ENCODE measurements at regions not wholly inside any gene's neighbourhood (a gene's known extent, or its start where the extent isn't known, plus 50 kb on each side); places are given as distances from the start of the nearest gene placed in this dataset.

DNA sequence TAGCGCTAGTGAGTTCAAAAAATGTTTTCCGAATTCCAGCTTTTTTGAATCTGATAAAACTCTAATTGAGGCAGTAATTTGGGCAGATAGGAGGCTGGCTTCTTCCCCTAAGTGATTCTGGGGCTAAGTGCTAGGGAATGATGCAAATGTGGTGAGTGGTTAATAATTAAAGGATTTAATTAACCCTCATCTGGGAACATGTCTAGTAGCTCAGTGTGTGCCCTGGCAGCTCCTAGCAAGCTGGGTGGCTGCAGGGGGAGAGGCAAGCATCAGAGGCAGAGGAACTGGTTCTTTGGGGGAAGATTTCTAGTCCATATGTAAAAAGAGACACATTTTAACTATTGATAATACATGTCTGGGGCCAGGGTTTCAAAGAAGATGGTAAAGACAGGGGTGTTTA lies 354.5 kb downstream of the WDR11 start:
- FAIRE-seq, result no peak
- no peak for TF ChIP-seq EZH2 (IDR thresholded peaks at IDR 0.05; ENCODE audit: low read length)
- TF ChIP-seq, protein P1, sequence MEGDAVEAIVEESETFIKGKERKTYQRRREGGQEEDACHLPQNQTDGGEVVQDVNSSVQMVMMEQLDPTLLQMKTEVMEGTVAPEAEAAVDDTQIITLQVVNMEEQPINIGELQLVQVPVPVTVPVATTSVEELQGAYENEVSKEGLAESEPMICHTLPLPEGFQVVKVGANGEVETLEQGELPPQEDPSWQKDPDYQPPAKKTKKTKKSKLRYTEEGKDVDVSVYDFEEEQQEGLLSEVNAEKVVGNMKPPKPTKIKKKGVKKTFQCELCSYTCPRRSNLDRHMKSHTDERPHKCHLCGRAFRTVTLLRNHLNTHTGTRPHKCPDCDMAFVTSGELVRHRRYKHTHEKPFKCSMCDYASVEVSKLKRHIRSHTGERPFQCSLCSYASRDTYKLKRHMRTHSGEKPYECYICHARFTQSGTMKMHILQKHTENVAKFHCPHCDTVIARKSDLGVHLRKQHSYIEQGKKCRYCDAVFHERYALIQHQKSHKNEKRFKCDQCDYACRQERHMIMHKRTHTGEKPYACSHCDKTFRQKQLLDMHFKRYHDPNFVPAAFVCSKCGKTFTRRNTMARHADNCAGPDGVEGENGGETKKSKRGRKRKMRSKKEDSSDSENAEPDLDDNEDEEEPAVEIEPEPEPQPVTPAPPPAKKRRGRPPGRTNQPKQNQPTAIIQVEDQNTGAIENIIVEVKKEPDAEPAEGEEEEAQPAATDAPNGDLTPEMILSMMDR (optimal IDR thresholded peaks at IDR 0.05 in 1 of 3, IDR thresholded peaks at IDR 0.05 in 1 of 3, conservative IDR thresholded peaks at IDR 0.05 in 1 of 3; ENCODE audit: extremely low read depth in 1 of 3, insufficient read depth in 2 of 3, low read length in 3 of 3), result no peak
- no peak overlapping the region for H2AFZ ChIP-seq (ENCODE audit: control insufficient read depth, low read length)
- H3K9ac ChIP-seq (ENCODE audit: control insufficient read depth, extremely low read depth, insufficient read depth, low read length), result no peak overlapping the region
- no peak overlapping the region for H3K4me2 ChIP-seq (ENCODE audit: control insufficient read depth, extremely low read depth, insufficient read depth, low read depth, low read length)
- H3K79me2 ChIP-seq (ENCODE audit: control insufficient read depth, insufficient read depth, low read length), result no peaks in the 10 kb centered on the region
- no peaks in the 10 kb centered on the region for H3K9me3 ChIP-seq (ENCODE audit: control insufficient read depth, low read depth, low read length)
- H4K20me1 ChIP-seq (ENCODE audit: control insufficient read depth, extremely low read depth, insufficient read depth, low read length), result no peaks in the 10 kb centered on the region
- no peaks in the 10 kb centered on the region for H3K36me3 ChIP-seq (ENCODE audit: control insufficient read depth in 2 of 2, extremely low read depth in 1 of 2, insufficient read depth in 2 of 2, low read length in 2 of 2)
- no peak overlapping the region for H3K4me3 ChIP-seq (ENCODE audit: control insufficient read depth in 2 of 3, extremely low read depth in 1 of 3, insufficient read depth in 2 of 3, low read depth in 1 of 3, low read length in 3 of 3)
- dilution Hi-C loops (cut with MboI; ENCODE audit: extremely low pct_ligation_motif_present, low sequenced_read_pairs), result no loop called here
- no peaks in the 10 kb centered on the region for H3K9me1 ChIP-seq (ENCODE audit: control insufficient read depth, extremely low read depth, insufficient read depth, low read length)
- DNase-seq (ENCODE audit: low read depth, low spot score), result no peak
- no peaks in the 10 kb centered on the region for H3K27me3 ChIP-seq (ENCODE audit: control insufficient read depth, extremely low read depth, insufficient read depth, low read length)
- H3K4me1 ChIP-seq (ENCODE audit: control insufficient read depth, extremely low read depth, insufficient read depth, low read length), result no peaks in the 10 kb centered on the region
- no peak overlapping the region for H3K27ac ChIP-seq (ENCODE audit: control insufficient read depth, insufficient read depth, low read length)

DNA sequence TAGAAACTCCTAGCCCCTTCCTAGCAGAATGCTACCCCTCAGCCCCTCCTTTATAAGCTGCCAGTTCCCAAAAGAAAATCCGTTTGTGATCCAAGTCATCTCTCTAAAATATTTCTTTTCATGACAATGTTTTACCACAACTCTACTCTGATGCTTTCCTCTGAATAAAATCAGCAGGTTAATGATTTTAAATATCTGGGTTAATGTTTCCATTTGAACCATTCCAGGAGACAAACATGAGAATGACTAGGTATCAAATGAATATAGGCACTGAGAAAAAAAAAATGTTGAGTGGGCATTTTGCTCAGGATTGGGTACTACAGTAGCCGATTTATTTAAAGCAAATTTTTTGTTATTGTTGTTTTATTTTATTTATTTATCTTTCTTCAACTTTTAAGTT lies 360.3 kb downstream of the WDR11 start:
- FAIRE-seq, result no peak
- DNase-seq (ENCODE audit: low read depth, low spot score), result no peak
- H3K9me3 ChIP-seq (ENCODE audit: control insufficient read depth, low read depth, low read length), result no peaks in the 10 kb centered on the region
- dilution Hi-C loops (cut with MboI; ENCODE audit: extremely low pct_ligation_motif_present, low sequenced_read_pairs), result no loop called here
- H3K9me1 ChIP-seq (ENCODE audit: control insufficient read depth, extremely low read depth, insufficient read depth, low read length), result no peaks in the 10 kb centered on the region
- no peaks in the 10 kb centered on the region for H3K36me3 ChIP-seq (ENCODE audit: control insufficient read depth in 2 of 2, extremely low read depth in 1 of 2, insufficient read depth in 2 of 2, low read length in 2 of 2)
- H3K27me3 ChIP-seq (ENCODE audit: control insufficient read depth, extremely low read depth, insufficient read depth, low read length), result no peaks in the 10 kb centered on the region
- no peak overlapping the region for H3K4me2 ChIP-seq (ENCODE audit: control insufficient read depth, extremely low read depth, insufficient read depth, low read depth, low read length)
- no peak overlapping the region for H3K4me3 ChIP-seq (ENCODE audit: control insufficient read depth in 2 of 3, extremely low read depth in 1 of 3, insufficient read depth in 2 of 3, low read depth in 1 of 3, low read length in 3 of 3)
- no peaks in the 10 kb centered on the region for H3K79me2 ChIP-seq (ENCODE audit: control insufficient read depth, insufficient read depth, low read length)
- TF ChIP-seq, protein P1 (optimal IDR thresholded peaks at IDR 0.05 in 1 of 3, IDR thresholded peaks at IDR 0.05 in 1 of 3, conservative IDR thresholded peaks at IDR 0.05 in 1 of 3; ENCODE audit: extremely low read depth in 1 of 3, insufficient read depth in 2 of 3, low read length in 3 of 3), result no peak
- TF ChIP-seq EZH2 (IDR thresholded peaks at IDR 0.05; ENCODE audit: low read length), result no peak
- no peaks in the 10 kb centered on the region for H4K20me1 ChIP-seq (ENCODE audit: control insufficient read depth, extremely low read depth, insufficient read depth, low read length)
- H3K27ac ChIP-seq (ENCODE audit: control insufficient read depth, insufficient read depth, low read length), result no peak overlapping the region
- H2AFZ ChIP-seq (ENCODE audit: control insufficient read depth, low read length), result no peak overlapping the region
- no peak overlapping the region for H3K9ac ChIP-seq (ENCODE audit: control insufficient read depth, extremely low read depth, insufficient read depth, low read length)
- peaks cover under 1% of the 10 kb centered on the region for H3K4me1 ChIP-seq (ENCODE audit: control insufficient read depth, extremely low read depth, insufficient read depth, low read length)
